SK-N-SH (cell line): ENCODE measurements at regions not wholly inside any gene's neighbourhood (a gene's known extent, or its start where the extent isn't known, plus 50 kb on each side); places are given as distances from the start of the nearest gene placed in this dataset.

Experiments used
- CTCF ChIA-PET: fragments of 300-600, 350-600 bp; formaldehyde crosslinking; extraction: SDS; loops from one replicate; lab custom pipeline; 2021; lab: Yijun Ruan, JAX
- POLR2A ChIA-PET: fragments of 350-600 bp; sonication (Branson Sonifier 250); formaldehyde crosslinking; extraction: SDS; loops from one replicate; lab custom pipeline; 2020; ENCODE audit warnings: antibody characterized with exemption, inconsistent platforms; lab: Yijun Ruan, JAX
- DNase-seq: peaks from one replicate; pipeline ENCODE4 v3.0.0; 2012
- H2AFZ ChIP-seq: fragments of 200-600 bp; sonication (generic); 2 replicates; pipeline ENCODE4 v1.8.1; 2016; ENCODE audit warnings: antibody characterized with exemption, mild to moderate bottlenecking, low read depth
- H3F3A ChIP-seq: fragments of 200-600 bp; sonication (generic); replicated peaks from 2 replicates; pipeline ENCODE3; 2016; ENCODE audit warnings: antibody characterized with exemption, mild to moderate bottlenecking; ENCODE audit not compliant: insufficient read depth
- H3K27ac ChIP-seq, 2 experiments: fragments of 200-500 bp in 1 of 2; fragments of 200-600 bp in 1 of 2; sonication (Bioruptor generic) in 1 of 2; sonication (generic), shearing (Covaris generic) in 1 of 2; 2 replicates each; pipeline versions ENCODE4 v1.5.1 to v1.6.1; 2014 to 2016; ENCODE audit warnings: low read depth in 2 of 2, inconsistent platforms in 1 of 2, low read length in 1 of 2, mild to moderate bottlenecking in 1 of 2, mixed read lengths in 1 of 2
- H3K27me3 ChIP-seq: fragments of 200-600 bp; sonication (generic), shearing (Covaris generic); 2 replicates; pipeline ENCODE4 v1.6.1; 2016; ENCODE audit warnings: mixed run types; ENCODE audit not compliant: insufficient read depth
- H3K36me3 ChIP-seq, 2 experiments: fragments of 200-500 bp in 1 of 2; fragments of 200-600 bp in 1 of 2; sonication (Bioruptor generic) in 1 of 2; sonication (generic) in 1 of 2; replicated peaks in 1 of 2; 2 replicates each; pipeline versions ENCODE3 to v1.5.1; 2014 to 2016; ENCODE audit warnings: low read length in 1 of 2, mild to moderate bottlenecking in 1 of 2; ENCODE audit not compliant: insufficient read depth in 2 of 2, control insufficient read depth in 1 of 2
- H3K4me1 ChIP-seq, 2 experiments: fragments of 200-500 bp in 1 of 2; fragments of 200-600 bp in 1 of 2; sonication (Bioruptor generic) in 1 of 2; sonication (generic), shearing (Covaris generic) in 1 of 2; 2 replicates each; pipeline versions ENCODE4 v1.5.1 to v1.6.1; 2014 to 2016; ENCODE audit warnings: low read depth in 1 of 2, low read length in 1 of 2, mixed run types in 1 of 2; ENCODE audit not compliant: insufficient read depth in 2 of 2, control insufficient read depth in 1 of 2
- H3K4me2 ChIP-seq: fragments of 200-600 bp; sonication (generic), shearing (Covaris generic); 2 replicates; pipeline ENCODE4 v1.6.1; 2017; ENCODE audit warnings: mixed run types
- H3K4me3 ChIP-seq, 2 experiments: fragments of 200-500 bp in 1 of 2; fragments of 200-600 bp in 1 of 2; sonication (Bioruptor generic) in 1 of 2; sonication (generic), shearing (Covaris generic) in 1 of 2; 2 replicates each; pipeline versions ENCODE4 v1.5.1 to v1.8.1; 2014 to 2016; ENCODE audit warnings: low read depth in 2 of 2, inconsistent platforms in 1 of 2, low read length in 1 of 2, mild to moderate bottlenecking in 1 of 2, mixed read lengths in 1 of 2, moderate library complexity in 1 of 2
- H3K79me2 ChIP-seq: fragments of 200-600 bp; sonication (generic); 2 replicates; pipeline ENCODE4 v1.8.1; 2017; ENCODE audit warnings: mild to moderate bottlenecking; ENCODE audit not compliant: insufficient read depth
- H3K9ac ChIP-seq: fragments of 200-600 bp; sonication (generic); 2 replicates; pipeline ENCODE4 v1.6.1; 2017; ENCODE audit warnings: mixed run types
- H3K9me2 ChIP-seq: fragments of 200-600 bp; sonication (generic); 2 replicates; pipeline ENCODE4 v1.6.1; 2017; ENCODE audit warnings: mixed run types
- H3K9me3 ChIP-seq: fragments of 200-600 bp; sonication (generic); 2 replicates; pipeline ENCODE4 v1.6.1; 2017; ENCODE audit warnings: mixed run types, mild to moderate bottlenecking, moderate library complexity
- H4K20me1 ChIP-seq: fragments of 200-600 bp; sonication (generic); 2 replicates; pipeline ENCODE4 v1.6.1; 2017; ENCODE audit warnings: mild to moderate bottlenecking, mixed run types; ENCODE audit not compliant: insufficient read depth
- EP300 ChIP-seq, 2 experiments: IDR thresholded peaks; 2 replicates each; pipeline versions ENCODE4 v1.4.0 to v1.6.1; 2012; ENCODE audit warnings: borderline replicate concordance in 1 of 2, low read depth in 1 of 2, low read length in 1 of 2
- FOSL2 ChIP-seq: IDR thresholded peaks from 2 replicates; pipeline ENCODE4 v1.4.0; 2012; ENCODE audit warnings: low read depth, mild to moderate bottlenecking, moderate library complexity, borderline replicate concordance
- FOXJ3 ChIP-seq: sonication (generic); formaldehyde crosslinking; IDR thresholded peaks from 2 replicates; pipeline ENCODE4 v1.5.1; 2020; ENCODE audit warnings: mild to moderate bottlenecking, missing genetic modification reagents
- FOXM1 ChIP-seq: IDR thresholded peaks from 2 replicates; pipeline ENCODE4 v1.4.0; 2012; ENCODE audit warnings: low read depth, mild to moderate bottlenecking
- GABPA ChIP-seq: IDR thresholded peaks from 2 replicates; pipeline ENCODE4 v1.4.0; 2012; ENCODE audit warnings: low read depth, mild to moderate bottlenecking
- MEF2A ChIP-seq: IDR thresholded peaks from 2 replicates; pipeline ENCODE4 v1.4.0; 2012; ENCODE audit warnings: low read depth, borderline replicate concordance
- MXI1 ChIP-seq: IDR thresholded peaks from 2 replicates; pipeline ENCODE4 v1.6.1; 2012; ENCODE audit warnings: mild to moderate bottlenecking, low read depth, low read length, improper control_type of control experiment
- NRF1 ChIP-seq: IDR thresholded peaks from 2 replicates; pipeline ENCODE4 v1.6.1; 2012; ENCODE audit warnings: low read depth, mild to moderate bottlenecking, low read length
- POLR2AphosphoS5 ChIP-seq: IDR thresholded peaks from 2 replicates; pipeline ENCODE4 v1.6.1; 2012; ENCODE audit warnings: low read depth, low read length
- RCOR1 ChIP-seq: fragments of 150-350 bp; IDR thresholded peaks from 2 replicates; pipeline ENCODE4 v1.6.1; 2017; ENCODE audit warnings: antibody characterized with exemption, low read length
- RFX5 ChIP-seq: IDR thresholded peaks from 2 replicates; pipeline ENCODE4 v1.6.1; 2012; ENCODE audit warnings: mild to moderate bottlenecking, improper control_type of control experiment, low read length
- RXRA ChIP-seq: IDR thresholded peaks from 2 replicates; pipeline ENCODE4 v1.4.0; 2012; ENCODE audit warnings: low read depth, mild to moderate bottlenecking, borderline replicate concordance
- SMC3 ChIP-seq: IDR thresholded peaks from 2 replicates; pipeline ENCODE4 v1.6.1; 2012; ENCODE audit warnings: low read depth, low read length, improper control_type of control experiment
- TEAD4 ChIP-seq: IDR thresholded peaks from 2 replicates; pipeline ENCODE4 v1.4.0; 2012; ENCODE audit warnings: mild to moderate bottlenecking, borderline replicate concordance; ENCODE audit not compliant: insufficient read depth
- WGBS: methylation state at CpG from one replicate; pipeline ENCODE4 v1.1.6; 2017; ENCODE audit warnings: low lambda C conversion rate; 5-methylcytosine and 5-hydroxymethylcytosine counted together
- TF ChIP-seq, protein P1 (sequence below): IDR thresholded peaks from 2 replicates; pipeline ENCODE4; 2012
- TF ChIP-seq, protein P2 (sequence below): fragments of 150-350 bp; IDR thresholded peaks from 2 replicates; pipeline ENCODE4 v1.6.1; 2016; ENCODE audit warnings: mild to moderate bottlenecking, low read depth, low read length

DNA sequence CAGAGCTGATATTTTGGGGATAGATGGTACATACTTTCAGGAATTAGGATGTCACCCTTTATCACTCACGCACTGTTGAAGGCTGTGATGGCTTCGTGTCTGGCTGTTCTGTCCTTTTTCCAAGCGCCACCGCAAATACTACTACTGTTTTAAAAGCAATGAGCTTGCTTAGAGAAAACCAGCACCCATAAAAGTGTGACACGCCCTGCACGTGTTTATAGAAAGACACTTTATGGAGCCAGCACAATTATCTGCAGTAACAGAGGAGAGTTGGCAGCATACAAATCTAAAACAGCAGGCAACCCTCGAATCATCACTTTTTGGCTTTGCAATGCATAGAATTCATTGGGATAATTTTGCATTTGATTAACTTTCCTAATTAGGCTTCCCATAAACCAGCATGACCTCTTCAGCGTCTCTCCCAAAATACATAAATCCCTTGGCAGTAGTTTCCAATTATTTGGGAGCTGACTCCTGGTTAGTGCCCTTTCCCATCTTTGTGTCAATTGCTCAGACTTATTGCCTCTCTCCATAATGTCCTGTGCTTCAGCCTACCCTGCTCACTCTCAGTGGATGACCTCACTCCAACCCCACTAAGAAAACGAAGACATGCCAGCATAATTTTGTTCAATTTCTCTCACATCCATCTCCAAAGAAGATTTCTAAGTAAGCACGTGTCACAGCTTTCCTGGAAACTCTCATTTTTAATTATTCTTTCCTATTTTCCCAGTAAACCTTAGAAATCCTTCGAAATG, 118.7 kb upstream of the LARGE1 start:
- WGBS = 20% methylated on average over 11 of the region's 11 CpGs
- H3K4me2 ChIP-seq = no peak overlapping the region
- ChIA-PET POLR2A (no interaction called here), CTCF (no interaction called here)
- no peaks in the 10 kb centered on the region for H4K20me1 ChIP-seq
- no peak overlapping the region for H3K27ac ChIP-seq
- H3F3A ChIP-seq = no peaks in the 10 kb centered on the region
- H3K4me3 ChIP-seq = no peak overlapping the region
- no peak for DNase-seq
- TF ChIP-seq MEF2A = no peak
- TF ChIP-seq FOXM1 = no peak
- TF ChIP-seq FOSL2 = no peak
- TF ChIP-seq RFX5 = no peak
- no peak for TF ChIP-seq RXRA
- TF ChIP-seq MXI1 = no peak
- TF ChIP-seq RCOR1 = no peak
- no peak for TF ChIP-seq GABPA
- TF ChIP-seq, protein P1, sequence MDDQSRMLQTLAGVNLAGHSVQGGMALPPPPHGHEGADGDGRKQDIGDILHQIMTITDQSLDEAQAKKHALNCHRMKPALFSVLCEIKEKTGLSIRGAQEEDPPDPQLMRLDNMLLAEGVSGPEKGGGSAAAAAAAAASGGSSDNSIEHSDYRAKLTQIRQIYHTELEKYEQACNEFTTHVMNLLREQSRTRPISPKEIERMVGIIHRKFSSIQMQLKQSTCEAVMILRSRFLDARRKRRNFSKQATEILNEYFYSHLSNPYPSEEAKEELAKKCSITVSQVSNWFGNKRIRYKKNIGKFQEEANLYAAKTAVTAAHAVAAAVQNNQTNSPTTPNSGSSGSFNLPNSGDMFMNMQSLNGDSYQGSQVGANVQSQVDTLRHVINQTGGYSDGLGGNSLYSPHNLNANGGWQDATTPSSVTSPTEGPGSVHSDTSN = no peak
- no peak for TF ChIP-seq EP300 (IDR thresholded peaks at IDR 0.05; ENCODE audit: borderline replicate concordance in 1 of 2, low read depth in 1 of 2, low read length in 1 of 2)
- no peaks in the 10 kb centered on the region for H3K27me3 ChIP-seq
- H3K79me2 ChIP-seq = no peaks in the 10 kb centered on the region
- H3K9ac ChIP-seq = no peak overlapping the region
- H3K36me3 ChIP-seq = no peaks in the 10 kb centered on the region
- H3K9me2 ChIP-seq = no peaks in the 10 kb centered on the region
- H3K9me3 ChIP-seq = no peaks in the 10 kb centered on the region
- no peaks in the 10 kb centered on the region for H3K4me1 ChIP-seq
- no peak overlapping the region for H2AFZ ChIP-seq

DNA sequence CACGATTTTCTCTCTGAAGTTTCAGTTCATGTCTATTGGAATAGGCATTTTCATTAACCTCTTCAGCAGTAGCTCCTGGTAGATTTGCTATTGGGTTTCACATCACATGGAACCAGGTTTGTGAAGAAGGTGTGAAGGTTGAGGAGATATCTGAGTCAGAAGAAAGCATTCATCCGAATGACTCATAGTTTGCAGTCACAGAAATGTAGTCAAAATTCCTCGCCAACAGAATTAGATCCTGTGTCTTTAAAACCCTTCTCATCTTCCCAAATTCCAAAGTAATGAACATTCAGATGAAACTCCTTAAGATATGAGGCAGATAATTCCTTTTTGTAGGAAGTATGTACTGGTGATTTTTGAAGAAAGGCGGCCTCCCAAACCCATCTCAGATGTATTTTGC, 125.0 kb upstream of the LARGE1 start:
- Histone ChIP-seq H3F3A (no peaks in the 10 kb centered on the region), H3K9me2 (no peaks in the 10 kb centered on the region), H4K20me1 (no peaks in the 10 kb centered on the region), H2AFZ (no peak overlapping the region), H3K27ac (no peak overlapping the region), H3K9me3 (no peaks in the 10 kb centered on the region), H3K4me1 (no peaks in the 10 kb centered on the region), H3K27me3 (no peaks in the 10 kb centered on the region), H3K4me2 (no peak overlapping the region), H3K36me3 (no peaks in the 10 kb centered on the region), H3K4me3 (no peak overlapping the region), H3K9ac (no peak overlapping the region), H3K79me2 (no peaks in the 10 kb centered on the region)
- POLR2A ChIA-PET = no interaction called here
- CTCF ChIA-PET = no interaction called here
- 15% methylated on average over 4 of the region's 4 CpGs for WGBS
- TF ChIP-seq RFX5 (no peak), FOXJ3 (no peak), SMC3 (no peak), TEAD4 (no peak), RXRA (no peak), EP300 (IDR thresholded peaks at IDR 0.05; ENCODE audit: borderline replicate concordance in 1 of 2, low read depth in 1 of 2, low read length in 1 of 2) (no peak), NRF1 (no peak), POLR2AphosphoS5 (no peak), GABPA (no peak)
- TF ChIP-seq, protein P1 = no peak
- TF ChIP-seq, protein P2, sequence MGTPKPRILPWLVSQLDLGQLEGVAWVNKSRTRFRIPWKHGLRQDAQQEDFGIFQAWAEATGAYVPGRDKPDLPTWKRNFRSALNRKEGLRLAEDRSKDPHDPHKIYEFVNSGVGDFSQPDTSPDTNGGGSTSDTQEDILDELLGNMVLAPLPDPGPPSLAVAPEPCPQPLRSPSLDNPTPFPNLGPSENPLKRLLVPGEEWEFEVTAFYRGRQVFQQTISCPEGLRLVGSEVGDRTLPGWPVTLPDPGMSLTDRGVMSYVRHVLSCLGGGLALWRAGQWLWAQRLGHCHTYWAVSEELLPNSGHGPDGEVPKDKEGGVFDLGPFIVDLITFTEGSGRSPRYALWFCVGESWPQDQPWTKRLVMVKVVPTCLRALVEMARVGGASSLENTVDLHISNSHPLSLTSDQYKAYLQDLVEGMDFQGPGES = no peak
- DNase-seq = no peak
